ENCODE measurements at regions not wholly inside any gene's neighbourhood (a gene's known extent, or its start where the extent isn't known, plus 50 kb on each side); places are given as distances from the start of the nearest gene placed in this dataset.

DNA sequence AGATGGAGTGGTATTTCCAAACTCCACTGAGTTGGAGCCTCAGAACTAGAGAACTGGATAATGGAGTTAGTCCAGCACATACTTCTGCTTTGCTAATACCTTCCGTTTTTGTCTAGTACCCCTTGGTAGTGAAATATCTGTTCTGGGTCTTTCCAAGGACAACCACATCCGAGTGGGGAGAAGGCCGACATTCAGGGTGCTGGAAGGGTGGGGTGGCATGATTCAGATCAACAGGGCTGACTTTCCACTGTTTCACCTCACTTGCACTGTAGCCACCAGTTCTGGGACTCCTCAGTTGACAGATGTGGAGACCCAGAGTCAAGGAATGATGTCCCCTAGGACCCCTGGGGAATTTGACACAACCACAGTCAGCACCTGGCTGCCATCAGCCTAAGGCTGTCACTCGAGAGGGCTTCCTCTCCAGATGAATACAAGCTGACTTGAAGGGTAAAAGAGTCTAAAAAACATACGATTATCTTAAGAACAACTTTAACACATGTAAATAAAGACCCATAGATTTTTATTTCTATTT is 84.8 kb upstream of the HNF1B start:
- no peak overlapping the region for H3K4me3 ChIP-seq (ENCODE audit: extremely low read depth, insufficient read depth, low read length, poor library complexity, severe bottlenecking)
- no peaks in the 10 kb centered on the region for H3K9me3 ChIP-seq (ENCODE audit: control insufficient read depth, low read length)
- 90 to 91% methylated on average over 4 of the region's 5 CpGs for WGBS, 2 experiments (ENCODE audit: insufficient coverage in 2 of 2)
- H3K27ac ChIP-seq (ENCODE audit: low read depth, low read length, severe bottlenecking) = peak overlapping the region; percentile 0
- H3K36me3 ChIP-seq (ENCODE audit: control insufficient read depth, insufficient read depth, low read length) = no peaks in the 10 kb centered on the region
- peaks cover 33% of the 10 kb centered on the region for H3K4me1 ChIP-seq (ENCODE audit: control insufficient read depth, insufficient read depth, low read length, poor library complexity, severe bottlenecking)

GRCh38 chr17:37828651-37829124 is 83.8 kb upstream of the HNF1B start:
- Histone ChIP-seq H3K9me3 (ENCODE audit: control insufficient read depth, low read length) (no peaks in the 10 kb centered on the region), H3K4me1 (ENCODE audit: control insufficient read depth, insufficient read depth, low read length, poor library complexity, severe bottlenecking) (peaks cover 43% of the 10 kb centered on the region), H3K36me3 (ENCODE audit: control insufficient read depth, insufficient read depth, low read length) (no peaks in the 10 kb centered on the region), H3K27ac (ENCODE audit: low read depth, low read length, severe bottlenecking) (peak overlapping the region; percentile 60), H3K4me3 (ENCODE audit: extremely low read depth, insufficient read depth, low read length, poor library complexity, severe bottlenecking) (no peak overlapping the region)
- 69 to 77% methylated on average over 5 of the region's 5 CpGs for WGBS, 2 experiments (ENCODE audit: insufficient coverage in 2 of 2)

DNA sequence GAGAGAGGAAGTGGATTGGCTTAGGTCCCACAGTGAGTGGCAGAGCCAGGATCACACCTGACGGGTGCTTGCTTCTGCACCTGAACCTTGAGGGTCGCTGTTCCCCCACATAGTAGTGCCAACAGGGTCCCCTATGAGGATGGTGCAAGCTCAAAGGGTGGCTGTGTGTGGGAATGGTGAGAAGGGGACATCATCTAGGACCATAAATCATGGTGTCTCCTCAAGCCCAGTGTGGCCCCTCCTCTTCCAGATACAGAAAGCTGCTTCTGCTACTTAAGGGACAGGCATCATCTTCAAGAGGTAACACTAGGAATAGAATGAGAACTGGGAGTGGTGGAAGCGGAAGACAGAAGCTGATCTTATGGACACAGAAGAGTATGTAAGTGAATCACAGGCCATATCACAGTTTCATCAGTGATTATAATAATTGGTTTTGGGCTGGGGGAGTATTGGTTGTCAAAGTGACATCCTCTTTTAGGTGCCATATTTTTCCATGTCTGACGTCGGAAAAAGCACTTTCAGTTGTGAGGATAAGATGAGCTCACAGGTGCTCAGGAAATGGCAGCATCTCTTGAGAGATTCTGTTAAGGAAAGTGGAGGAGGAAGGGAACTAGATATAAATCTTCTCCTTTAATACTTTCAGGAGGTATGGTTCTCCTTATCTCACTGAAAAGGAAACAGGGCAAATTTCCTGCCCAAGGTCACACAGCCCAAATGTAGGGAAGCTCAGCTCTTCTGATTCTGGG is 83.2 kb upstream of the HNF1B start:
- WGBS, 2 experiments (ENCODE audit: insufficient coverage in 2 of 2) = 79 to 98% methylated on average over 3 to 4 of the region's 5 CpGs
- Histone ChIP-seq H3K27ac (ENCODE audit: low read depth, low read length, severe bottlenecking) (no peak overlapping the region), H3K4me1 (ENCODE audit: control insufficient read depth, insufficient read depth, low read length, poor library complexity, severe bottlenecking) (peaks cover 43% of the 10 kb centered on the region), H3K4me3 (ENCODE audit: extremely low read depth, insufficient read depth, low read length, poor library complexity, severe bottlenecking) (no peak overlapping the region), H3K36me3 (ENCODE audit: control insufficient read depth, insufficient read depth, low read length) (no peaks in the 10 kb centered on the region), H3K9me3 (ENCODE audit: control insufficient read depth, low read length) (no peaks in the 10 kb centered on the region)

DNA sequence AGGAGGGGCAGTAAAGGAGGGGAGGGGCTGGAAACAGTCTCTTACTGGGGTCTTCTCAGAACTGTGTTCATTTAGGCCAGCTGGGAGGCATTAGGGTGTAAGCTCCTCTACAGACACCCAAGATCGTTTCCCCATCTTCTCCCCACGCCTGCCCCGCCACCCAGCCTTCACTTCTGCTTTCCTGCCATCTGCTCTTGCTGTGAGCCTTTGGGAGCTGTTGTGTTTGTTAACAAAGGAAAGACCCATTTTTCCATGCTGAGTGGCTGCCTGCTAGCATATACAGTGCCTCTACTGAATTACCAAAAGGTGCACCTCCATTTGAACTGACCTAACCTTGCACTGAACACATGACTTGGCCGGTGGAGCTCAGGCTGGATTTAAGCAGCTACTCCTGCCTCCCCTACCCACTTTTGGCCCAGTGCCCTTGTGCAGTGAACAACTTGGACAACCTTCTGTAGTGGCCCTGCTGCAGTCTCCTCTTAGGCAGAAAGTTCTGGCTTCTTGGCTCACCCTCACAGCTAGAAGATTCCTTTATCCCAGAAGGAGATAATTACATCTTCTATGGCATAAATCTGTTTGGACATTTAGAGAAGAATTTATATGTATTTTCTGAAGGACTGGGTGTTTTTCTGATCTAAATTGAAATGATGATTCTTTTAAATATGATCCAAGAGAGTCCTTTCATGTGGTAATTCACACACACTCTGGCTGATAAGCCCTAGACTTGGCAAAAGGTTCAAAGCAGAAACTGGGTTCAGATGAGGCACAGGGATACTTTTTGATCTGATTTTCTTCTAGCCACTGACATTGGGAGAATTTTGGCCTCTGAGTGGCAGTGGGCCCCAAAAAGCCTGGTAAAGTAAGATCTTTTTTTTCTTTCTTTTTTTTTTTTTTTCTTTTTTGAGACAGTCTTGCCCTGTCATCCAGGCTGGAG is 81.9 kb upstream of the HNF1B start:
- Histone ChIP-seq H3K4me3 (ENCODE audit: extremely low read depth, insufficient read depth, low read length, poor library complexity, severe bottlenecking) (no peak overlapping the region), H3K4me1 (ENCODE audit: control insufficient read depth, insufficient read depth, low read length, poor library complexity, severe bottlenecking) (peaks cover 43% of the 10 kb centered on the region), H3K9me3 (ENCODE audit: control insufficient read depth, low read length) (no peaks in the 10 kb centered on the region), H3K36me3 (ENCODE audit: control insufficient read depth, insufficient read depth, low read length) (no peaks in the 10 kb centered on the region), H3K27ac (ENCODE audit: low read depth, low read length, severe bottlenecking) (no peak overlapping the region)
- 91 to 93% methylated on average over 2 to 4 of the region's 4 CpGs for WGBS, 2 experiments (ENCODE audit: insufficient coverage in 2 of 2)

GRCh38 chr17:37825851-37826250 is 81.0 kb upstream of the HNF1B start:
- H3K4me3 ChIP-seq (ENCODE audit: extremely low read depth, insufficient read depth, low read length, poor library complexity, severe bottlenecking) = no peak overlapping the region
- H3K4me1 ChIP-seq (ENCODE audit: control insufficient read depth, insufficient read depth, low read length, poor library complexity, severe bottlenecking) = peaks cover 44% of the 10 kb centered on the region
- WGBS, 2 experiments (ENCODE audit: insufficient coverage in 2 of 2) = 100% methylated on average over 1 of the region's 2 CpGs; no CpG with 5 or more reads in 1 of the 2 experiments
- no peaks in the 10 kb centered on the region for H3K36me3 ChIP-seq (ENCODE audit: control insufficient read depth, insufficient read depth, low read length)
- H3K27ac ChIP-seq (ENCODE audit: low read depth, low read length, severe bottlenecking) = no peak overlapping the region
- H3K9me3 ChIP-seq (ENCODE audit: control insufficient read depth, low read length) = no peaks in the 10 kb centered on the region

GRCh38 chr17:37824534-37825485 is 80.0 kb upstream of the HNF1B start:
- peak overlapping the region; percentile 88 for H3K27ac ChIP-seq (ENCODE audit: low read depth, low read length, severe bottlenecking)

GRCh38 chr17:37823996-37824395 is 79.1 kb upstream of the HNF1B start:
- no peaks in the 10 kb centered on the region for H3K36me3 ChIP-seq (ENCODE audit: control insufficient read depth, insufficient read depth, low read length)
- peaks cover 40% of the 10 kb centered on the region for H3K4me1 ChIP-seq (ENCODE audit: control insufficient read depth, insufficient read depth, low read length, poor library complexity, severe bottlenecking)
- H3K9me3 ChIP-seq (ENCODE audit: control insufficient read depth, low read length) = no peaks in the 10 kb centered on the region
- H3K4me3 ChIP-seq (ENCODE audit: extremely low read depth, insufficient read depth, low read length, poor library complexity, severe bottlenecking) = no peak overlapping the region
- H3K27ac ChIP-seq (ENCODE audit: low read depth, low read length, severe bottlenecking) = peak overlapping the region; percentile 88

More at GRCh38 chr17:37824534-37825485, 80.0 kb upstream of the HNF1B start:
- Histone ChIP-seq H3K9me3 (ENCODE audit: control insufficient read depth, low read length) (no peaks in the 10 kb centered on the region), H3K4me1 (ENCODE audit: control insufficient read depth, insufficient read depth, low read length, poor library complexity, severe bottlenecking) (peaks cover 43% of the 10 kb centered on the region), H3K36me3 (ENCODE audit: control insufficient read depth, insufficient read depth, low read length) (no peaks in the 10 kb centered on the region), H3K4me3 (ENCODE audit: extremely low read depth, insufficient read depth, low read length, poor library complexity, severe bottlenecking) (no peak overlapping the region)
- 70 to 80% methylated on average over 9 to 10 of the region's 13 CpGs for WGBS, 2 experiments (ENCODE audit: insufficient coverage in 2 of 2)

DNA sequence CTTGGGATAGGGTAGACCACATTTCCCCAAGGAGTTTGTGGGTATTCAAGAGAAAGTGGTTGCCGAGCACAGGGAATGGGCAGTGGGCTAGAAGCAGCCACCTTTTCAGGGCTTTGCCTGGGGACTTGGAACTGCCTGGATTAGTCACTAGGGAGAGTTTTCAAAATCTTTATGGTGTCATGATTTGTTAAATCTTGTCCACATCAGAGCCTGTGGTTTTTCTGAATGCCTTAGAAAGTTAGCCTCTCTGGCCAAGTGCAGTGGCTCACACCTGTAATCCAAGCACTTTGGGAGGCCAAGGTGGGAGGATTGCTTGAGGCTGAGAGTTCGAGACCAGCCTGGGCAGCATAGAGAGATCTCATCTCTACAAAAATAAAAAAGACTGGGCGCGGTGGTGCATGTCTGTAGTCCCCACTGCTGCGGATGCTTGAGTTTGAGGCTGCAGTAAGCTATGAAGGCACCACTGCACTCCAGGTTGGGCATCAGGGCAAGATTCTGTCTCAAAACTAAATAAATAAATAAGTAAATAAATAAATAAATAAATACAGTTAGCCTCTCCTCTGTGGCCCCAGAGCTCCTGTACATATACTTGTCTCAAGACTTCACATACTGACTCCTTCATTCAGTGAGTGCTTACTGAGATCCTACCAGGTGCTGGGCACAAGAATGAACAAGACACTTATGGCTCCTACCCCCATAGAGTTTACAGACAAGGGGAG is 76.3 kb upstream of the HNF1B start:
- peaks cover 42% of the 10 kb centered on the region for H3K4me1 ChIP-seq (ENCODE audit: control insufficient read depth, insufficient read depth, low read length, poor library complexity, severe bottlenecking)
- no peaks in the 10 kb centered on the region for H3K36me3 ChIP-seq (ENCODE audit: control insufficient read depth, insufficient read depth, low read length)
- 100% methylated on average over 5 of the region's 5 CpGs for WGBS, 2 experiments (ENCODE audit: insufficient coverage in 2 of 2)

DNA sequence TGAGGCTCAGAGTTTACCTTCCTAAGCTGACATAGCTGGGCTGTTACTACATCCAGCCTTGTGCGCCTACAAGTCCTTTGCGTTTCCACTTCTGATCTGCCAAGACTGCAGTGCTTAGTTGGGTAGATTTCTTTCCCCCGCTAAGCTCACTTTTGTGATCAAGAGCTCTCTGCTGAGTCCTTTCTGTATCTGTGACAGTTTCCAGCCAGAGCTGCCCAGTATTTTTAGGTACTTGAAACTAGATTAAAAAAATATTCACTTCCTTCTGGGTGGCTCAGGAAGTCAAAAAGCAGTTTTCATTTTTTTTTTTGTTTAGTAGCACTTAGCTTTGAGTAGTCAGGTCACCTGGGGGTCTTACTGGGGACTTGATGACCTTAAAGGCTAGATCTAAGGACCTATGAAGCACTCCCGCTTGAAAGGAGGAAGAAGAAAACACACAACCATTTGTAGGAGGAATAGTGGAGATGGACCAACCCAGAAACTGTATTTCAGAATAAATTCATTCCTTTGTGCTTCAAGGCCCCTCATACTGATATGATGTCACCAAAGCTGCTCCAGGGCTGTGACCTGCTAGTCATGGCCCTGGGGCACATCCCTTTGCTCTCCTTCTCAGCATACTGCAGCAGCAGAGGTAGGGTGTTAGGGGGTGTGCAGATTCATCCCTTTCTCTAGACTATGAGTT is 75.6 kb upstream of the HNF1B start:
- H3K4me1 ChIP-seq (ENCODE audit: control insufficient read depth, insufficient read depth, low read length, poor library complexity, severe bottlenecking) = peaks cover 42% of the 10 kb centered on the region
- H3K27ac ChIP-seq (ENCODE audit: low read depth, low read length, severe bottlenecking) = no peak overlapping the region
- no peak overlapping the region for H3K4me3 ChIP-seq (ENCODE audit: extremely low read depth, insufficient read depth, low read length, poor library complexity, severe bottlenecking)
- H3K9me3 ChIP-seq (ENCODE audit: control insufficient read depth, low read length) = no peaks in the 10 kb centered on the region
- no peaks in the 10 kb centered on the region for H3K36me3 ChIP-seq (ENCODE audit: control insufficient read depth, insufficient read depth, low read length)
- 93 to 95% methylated on average over 3 of the region's 4 CpGs for WGBS, 2 experiments (ENCODE audit: insufficient coverage in 2 of 2)

More for the DNA sequence above, 76.3 kb upstream of the HNF1B start:
- H3K9me3 ChIP-seq (ENCODE audit: control insufficient read depth, low read length) = no peaks in the 10 kb centered on the region
- H3K4me3 ChIP-seq (ENCODE audit: extremely low read depth, insufficient read depth, low read length, poor library complexity, severe bottlenecking) = no peak overlapping the region
- no peak overlapping the region for H3K27ac ChIP-seq (ENCODE audit: low read depth, low read length, severe bottlenecking)
